Epithelial cell of esophagus (primary cell): ENCODE measurements at regions not wholly inside any gene's neighbourhood (a gene's known extent, or its start where the extent isn't known, plus 50 kb on each side); places are given as distances from the start of the nearest gene placed in this dataset.

Experiments
- DNase-seq: peaks from one replicate; pipeline ENCODE4 v3.0.0; 2010; ENCODE audit warnings: low read depth
- H3K4me3 ChIP-seq: 2 replicates; pipeline ENCODE4 v1.5.1; 2011; ENCODE audit warnings: mild to moderate bottlenecking, low read length, control low read depth
- TF ChIP-seq, protein P1 (sequence below): IDR thresholded peaks from 2 replicates; pipeline ENCODE4 v1.5.1; 2011; ENCODE audit warnings: low read depth, mild to moderate bottlenecking, low read length, control low read depth, inconsistent platforms; ENCODE audit not compliant: insufficient read depth; ENCODE audit errors: missing control alignments

DNA sequence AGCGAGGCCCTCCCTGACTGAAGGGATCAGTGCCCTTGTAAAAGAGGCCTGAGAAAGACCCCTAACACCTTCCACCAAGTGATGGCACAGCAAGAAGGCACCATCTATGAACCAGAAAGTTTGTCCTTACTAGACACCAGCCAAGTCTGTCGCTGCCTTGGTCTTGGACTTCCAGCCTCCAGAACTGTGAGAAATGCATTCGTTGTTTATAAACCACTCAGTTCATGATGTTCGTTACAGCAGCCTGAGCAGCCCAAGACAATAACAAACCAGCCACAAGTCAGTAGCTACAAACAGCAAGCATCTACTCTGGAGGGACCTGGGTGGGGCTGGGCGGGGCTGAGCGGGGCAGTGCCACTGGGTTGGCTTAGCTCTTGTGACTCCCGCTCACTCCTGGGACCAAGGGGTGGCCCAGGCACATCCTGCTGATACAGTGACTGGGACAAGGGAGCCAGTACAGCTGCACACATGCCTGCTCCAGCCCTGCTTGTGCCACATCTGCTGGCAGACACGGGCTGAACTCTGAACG is 234.9 kb downstream of the IRF8 start:
- TF ChIP-seq, protein P1, sequence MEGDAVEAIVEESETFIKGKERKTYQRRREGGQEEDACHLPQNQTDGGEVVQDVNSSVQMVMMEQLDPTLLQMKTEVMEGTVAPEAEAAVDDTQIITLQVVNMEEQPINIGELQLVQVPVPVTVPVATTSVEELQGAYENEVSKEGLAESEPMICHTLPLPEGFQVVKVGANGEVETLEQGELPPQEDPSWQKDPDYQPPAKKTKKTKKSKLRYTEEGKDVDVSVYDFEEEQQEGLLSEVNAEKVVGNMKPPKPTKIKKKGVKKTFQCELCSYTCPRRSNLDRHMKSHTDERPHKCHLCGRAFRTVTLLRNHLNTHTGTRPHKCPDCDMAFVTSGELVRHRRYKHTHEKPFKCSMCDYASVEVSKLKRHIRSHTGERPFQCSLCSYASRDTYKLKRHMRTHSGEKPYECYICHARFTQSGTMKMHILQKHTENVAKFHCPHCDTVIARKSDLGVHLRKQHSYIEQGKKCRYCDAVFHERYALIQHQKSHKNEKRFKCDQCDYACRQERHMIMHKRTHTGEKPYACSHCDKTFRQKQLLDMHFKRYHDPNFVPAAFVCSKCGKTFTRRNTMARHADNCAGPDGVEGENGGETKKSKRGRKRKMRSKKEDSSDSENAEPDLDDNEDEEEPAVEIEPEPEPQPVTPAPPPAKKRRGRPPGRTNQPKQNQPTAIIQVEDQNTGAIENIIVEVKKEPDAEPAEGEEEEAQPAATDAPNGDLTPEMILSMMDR: no peak
- no peak for DNase-seq
- no peak overlapping the region for H3K4me3 ChIP-seq

GRCh38 chr16:86134802-86135461 is 236.0 kb downstream of the IRF8 start:
- H3K4me3 ChIP-seq: no peak overlapping the region
- DNase-seq: no peak
- TF ChIP-seq, protein P1: no peak

DNA sequence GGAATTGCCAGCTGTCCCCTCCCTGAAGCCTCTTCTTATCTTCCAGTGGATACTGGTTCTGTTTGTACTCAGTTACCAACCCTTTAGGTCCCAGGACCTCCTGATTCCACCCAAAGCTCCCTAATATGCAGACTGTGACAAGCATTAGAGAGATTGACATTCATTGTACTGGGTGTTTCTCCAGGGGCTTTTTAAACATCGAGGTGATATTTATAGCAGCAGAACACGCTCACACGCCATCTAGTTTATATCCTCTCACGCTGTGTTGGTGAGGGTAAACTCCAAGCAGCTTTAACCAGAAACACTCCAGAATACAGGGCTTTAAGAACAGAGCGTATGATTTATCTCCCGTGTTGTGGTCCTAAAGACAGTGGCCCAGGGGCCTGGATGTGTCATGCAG is 238.4 kb downstream of the IRF8 start:
- TF ChIP-seq, protein P1: no peak
- no peak for DNase-seq
- H3K4me3 ChIP-seq: no peak overlapping the region

DNA sequence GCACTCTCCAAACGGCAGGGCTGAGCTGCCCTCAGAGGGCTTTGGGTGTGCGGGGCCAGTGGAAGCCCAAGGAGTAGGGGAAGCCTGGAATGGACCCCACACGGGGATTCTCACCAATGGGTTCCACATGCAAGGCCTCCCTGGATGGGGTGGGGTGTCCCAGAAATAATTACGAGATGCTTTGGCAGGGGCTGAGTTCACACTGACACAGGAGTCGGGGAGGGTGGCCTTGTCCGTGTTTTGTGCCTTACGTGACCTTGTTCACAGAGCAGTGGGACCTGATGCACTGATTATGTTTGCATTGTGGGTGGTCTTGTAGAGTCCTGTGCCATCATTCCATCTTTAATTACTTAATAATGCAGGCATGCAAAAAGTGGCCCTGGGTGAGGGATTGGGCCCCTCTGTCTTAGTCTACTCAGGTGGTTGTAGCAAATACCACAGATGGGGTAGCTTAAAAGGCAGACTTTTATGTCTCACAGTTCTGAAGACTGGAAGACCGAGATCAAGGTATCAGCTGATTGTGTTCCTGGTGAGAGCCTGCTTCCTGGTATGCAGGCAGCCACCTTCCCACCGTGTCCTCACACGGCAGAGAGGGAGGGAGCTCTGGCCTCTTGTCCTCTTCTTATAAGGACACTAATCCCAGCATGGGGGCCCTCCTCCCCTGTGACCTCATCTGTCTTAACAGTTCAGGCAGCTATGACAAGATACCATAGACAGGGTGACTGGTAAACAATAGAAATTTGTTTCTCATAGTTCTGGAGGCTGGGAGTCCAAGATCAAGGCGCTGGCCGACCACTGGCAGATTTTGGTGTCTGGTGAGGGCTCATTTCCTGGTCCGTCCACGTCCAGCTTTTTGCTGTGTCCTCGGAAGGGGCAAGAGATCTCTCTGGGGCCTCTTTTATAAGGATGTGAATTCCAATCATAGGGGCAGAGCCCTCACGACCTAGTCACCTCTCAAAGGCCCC is 239.4 kb downstream of the IRF8 start:
- no peak for DNase-seq
- TF ChIP-seq, protein P1: no peak
- H3K4me3 ChIP-seq: no peak overlapping the region

DNA sequence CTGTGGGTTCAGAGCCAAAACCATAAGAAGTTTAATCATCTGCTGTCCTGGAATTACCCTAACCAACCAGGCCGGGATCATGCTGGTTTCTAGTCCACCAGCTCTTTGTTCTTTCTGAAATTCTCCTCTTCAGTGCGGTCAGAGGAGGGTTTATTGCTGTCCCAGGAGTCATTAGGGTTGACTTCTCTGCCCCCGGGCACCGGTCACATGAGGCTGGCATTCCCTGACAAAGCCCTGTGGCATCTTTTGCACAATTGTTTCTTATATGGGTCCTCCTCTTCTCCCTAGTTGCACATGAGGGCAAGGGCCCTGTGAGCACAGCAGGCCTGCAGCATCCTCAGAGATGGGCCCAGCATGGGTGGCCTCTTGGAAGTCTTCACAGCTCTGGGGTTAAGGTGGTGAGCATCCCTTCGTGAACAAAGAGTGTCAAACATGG is 243.9 kb downstream of the IRF8 start:
- no peak for DNase-seq
- TF ChIP-seq, protein P1: no peak
- no peak overlapping the region for H3K4me3 ChIP-seq

DNA sequence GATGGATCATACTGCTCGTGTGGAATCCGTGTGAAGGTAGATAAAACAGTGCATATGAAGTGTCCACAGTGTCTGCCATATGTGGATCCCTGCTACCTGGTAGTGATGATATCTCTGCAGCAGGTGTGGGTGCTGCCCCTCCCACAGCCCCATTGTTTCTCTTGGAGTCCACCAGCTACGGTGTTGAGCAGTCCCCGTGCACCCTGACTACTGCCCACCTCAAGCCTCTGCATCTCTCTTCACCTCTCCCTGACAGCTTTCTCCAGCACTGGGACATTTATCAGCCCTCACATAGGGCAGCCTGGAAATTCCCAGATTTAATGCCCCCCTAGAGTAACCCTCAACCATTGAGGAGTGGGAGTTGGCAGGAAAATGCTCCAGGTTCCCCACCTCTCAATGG is 244.7 kb downstream of the IRF8 start:
- no peak overlapping the region for H3K4me3 ChIP-seq
- DNase-seq: no peak
- TF ChIP-seq, protein P1: no peak
